ENCODE measurements at regions not wholly inside any gene's neighbourhood (a gene's known extent, or its start where the extent isn't known, plus 50 kb on each side); places are given as distances from the start of the nearest gene placed in this dataset.

DNA sequence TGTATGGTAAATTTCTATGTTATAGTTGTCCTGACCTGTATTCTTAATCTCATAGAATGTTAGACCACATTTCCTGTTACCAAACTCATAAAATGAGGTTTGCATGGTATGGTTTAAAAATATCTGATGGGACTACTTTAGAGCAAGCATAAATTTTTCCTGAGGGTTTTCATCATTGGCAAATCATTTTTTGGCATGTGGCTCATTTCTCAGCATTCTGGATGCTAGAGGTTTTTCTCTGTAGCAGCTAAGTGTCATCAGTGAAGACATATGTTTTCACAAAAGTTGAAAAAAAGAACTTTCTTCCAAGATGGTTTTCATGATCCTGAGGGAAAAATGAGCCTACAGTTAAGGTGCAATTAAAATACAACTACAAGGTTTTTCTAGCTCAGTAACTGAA, 503.5 kb upstream of the FAM47C start:
- intact Hi-C loops (cut with DNase I): no loop called here
- H3K36me3 ChIP-seq: no peaks in the 10 kb centered on the region
- H3K27me3 ChIP-seq: no peaks in the 10 kb centered on the region
- no peaks in the 10 kb centered on the region for H3K9me3 ChIP-seq
- no peaks in the 10 kb centered on the region for H3K4me1 ChIP-seq
- no peak overlapping the region for H3K27ac ChIP-seq
- no peak for DNase-seq
- no peak overlapping the region for H3K4me3 ChIP-seq
- TF ChIP-seq, protein P1, sequence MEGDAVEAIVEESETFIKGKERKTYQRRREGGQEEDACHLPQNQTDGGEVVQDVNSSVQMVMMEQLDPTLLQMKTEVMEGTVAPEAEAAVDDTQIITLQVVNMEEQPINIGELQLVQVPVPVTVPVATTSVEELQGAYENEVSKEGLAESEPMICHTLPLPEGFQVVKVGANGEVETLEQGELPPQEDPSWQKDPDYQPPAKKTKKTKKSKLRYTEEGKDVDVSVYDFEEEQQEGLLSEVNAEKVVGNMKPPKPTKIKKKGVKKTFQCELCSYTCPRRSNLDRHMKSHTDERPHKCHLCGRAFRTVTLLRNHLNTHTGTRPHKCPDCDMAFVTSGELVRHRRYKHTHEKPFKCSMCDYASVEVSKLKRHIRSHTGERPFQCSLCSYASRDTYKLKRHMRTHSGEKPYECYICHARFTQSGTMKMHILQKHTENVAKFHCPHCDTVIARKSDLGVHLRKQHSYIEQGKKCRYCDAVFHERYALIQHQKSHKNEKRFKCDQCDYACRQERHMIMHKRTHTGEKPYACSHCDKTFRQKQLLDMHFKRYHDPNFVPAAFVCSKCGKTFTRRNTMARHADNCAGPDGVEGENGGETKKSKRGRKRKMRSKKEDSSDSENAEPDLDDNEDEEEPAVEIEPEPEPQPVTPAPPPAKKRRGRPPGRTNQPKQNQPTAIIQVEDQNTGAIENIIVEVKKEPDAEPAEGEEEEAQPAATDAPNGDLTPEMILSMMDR (IDR thresholded peaks at IDR 0.05): no peak
- no peak for TF ChIP-seq POLR2A (IDR thresholded peaks at IDR 0.05)

DNA sequence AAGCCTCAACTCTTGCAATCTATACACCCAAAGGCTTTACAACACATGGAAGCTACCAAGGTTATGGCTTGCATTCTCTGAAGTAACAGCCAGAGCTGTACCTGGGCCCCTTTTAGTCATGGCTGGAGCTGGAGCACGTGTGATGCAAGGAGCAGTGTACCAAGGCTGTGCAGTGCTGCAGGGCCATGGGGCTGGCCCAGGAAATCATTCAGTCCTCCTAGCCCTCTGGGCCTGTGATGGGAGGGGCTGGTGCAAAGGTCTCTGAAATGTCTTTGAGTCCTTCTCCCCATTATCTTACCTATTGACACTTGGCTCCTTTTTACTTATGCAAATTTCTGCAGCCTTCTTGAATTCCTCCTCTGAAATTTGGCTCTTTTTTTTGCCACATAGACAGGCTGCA, 500.1 kb upstream of the FAM47C start:
- no peak overlapping the region for H3K4me3 ChIP-seq
- DNase-seq: no peak
- no peak overlapping the region for H3K27ac ChIP-seq
- H3K36me3 ChIP-seq: no peaks in the 10 kb centered on the region
- TF ChIP-seq POLR2A (IDR thresholded peaks at IDR 0.05): no peak
- TF ChIP-seq, protein P1 (IDR thresholded peaks at IDR 0.05): no peak
- 18% methylated on average over 1 of the region's 1 CpG; no CpG with 5 or more reads in 1 of the 2 donors for WGBS, 2 donors
- H3K9me3 ChIP-seq: no peaks in the 10 kb centered on the region
- H3K4me1 ChIP-seq: no peaks in the 10 kb centered on the region
- no peaks in the 10 kb centered on the region for H3K27me3 ChIP-seq
- intact Hi-C loops (cut with DNase I): no loop called here

DNA sequence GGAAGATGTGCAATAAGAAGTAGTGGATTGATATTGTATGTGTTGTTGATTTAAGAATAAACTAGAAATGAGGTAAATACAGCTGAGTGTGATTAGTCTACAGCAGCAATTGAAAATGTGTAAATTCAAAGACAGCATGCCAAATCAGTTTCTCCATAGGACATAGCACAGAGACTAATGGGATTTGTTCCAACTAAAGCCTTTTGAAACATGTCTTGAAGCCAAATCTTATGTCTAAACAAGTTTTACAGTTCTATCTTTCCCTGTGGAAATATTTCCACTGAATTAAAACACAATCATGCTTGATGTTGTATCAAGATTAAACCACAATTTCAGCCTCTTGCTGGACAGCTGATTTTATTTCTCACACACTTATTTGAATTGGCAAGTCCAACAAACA, 497.4 kb upstream of the FAM47C start:
- Histone ChIP-seq H3K4me1 (no peaks in the 10 kb centered on the region), H3K9me3 (peaks cover 0 to 9% (median 0%) of the 10 kb centered on the region in 3 donors), H3K4me3 (no peak overlapping the region), H3K36me3 (no peaks in the 10 kb centered on the region), H3K27me3 (no peaks in the 10 kb centered on the region), H3K27ac (no peak overlapping the region)
- no peak for TF ChIP-seq POLR2A (IDR thresholded peaks at IDR 0.05)
- TF ChIP-seq, protein P1 (IDR thresholded peaks at IDR 0.05): no peak
- DNase-seq: no peak
- intact Hi-C loops (cut with DNase I): no loop called here

DNA sequence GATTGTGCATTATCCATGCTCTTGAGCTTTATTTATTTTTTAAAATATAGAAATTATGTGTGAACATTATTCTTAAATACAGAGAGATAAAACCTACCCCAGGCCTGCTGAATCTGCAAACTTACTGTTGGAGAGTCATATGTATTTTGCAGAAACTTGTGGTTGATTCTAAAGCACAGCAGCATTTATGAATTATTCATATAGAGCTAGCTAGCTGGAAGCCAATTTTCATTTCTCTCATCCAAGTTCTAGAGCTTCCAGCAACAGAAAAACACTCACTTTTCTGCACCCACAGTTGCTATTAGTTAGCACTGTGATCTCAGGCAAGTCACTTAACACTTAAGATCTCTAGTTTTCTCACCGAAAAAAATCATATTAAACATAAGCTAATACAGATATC, 479.5 kb upstream of the FAM47C start:
- no peak for DNase-seq
- TF ChIP-seq, protein P1 (IDR thresholded peaks at IDR 0.05): no peak
- TF ChIP-seq POLR2A (IDR thresholded peaks at IDR 0.05): no peak

DNA sequence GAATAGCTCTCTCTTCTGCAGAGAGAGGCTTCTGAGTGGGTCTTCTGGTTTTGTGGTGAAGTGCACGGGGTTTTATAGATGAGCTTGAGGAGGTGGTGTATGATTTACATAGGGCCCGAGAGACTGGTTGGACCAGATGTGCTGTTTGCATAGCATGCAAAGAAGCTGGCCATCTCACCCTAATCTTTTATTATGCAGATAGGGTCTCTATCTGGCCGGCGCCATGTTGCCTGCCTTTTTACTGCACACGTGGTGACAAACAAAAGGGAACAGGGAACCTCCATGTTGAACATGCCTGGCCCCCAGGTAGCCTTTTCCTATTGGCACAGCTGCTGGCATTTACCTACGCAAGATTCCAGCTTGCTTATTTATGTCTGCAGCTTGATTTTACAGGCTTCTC, 473.3 kb upstream of the FAM47C start:
- H3K4me3 ChIP-seq: no peak overlapping the region
- H3K27ac ChIP-seq: no peak overlapping the region
- H3K9me3 ChIP-seq: no peaks in the 10 kb centered on the region
- no peaks in the 10 kb centered on the region for H3K4me1 ChIP-seq
- H3K27me3 ChIP-seq: no peaks in the 10 kb centered on the region
- no peak for DNase-seq
- TF ChIP-seq POLR2A (IDR thresholded peaks at IDR 0.05): no peak
- TF ChIP-seq, protein P1 (IDR thresholded peaks at IDR 0.05): no peak
- intact Hi-C loops (cut with DNase I): no loop called here
- 45 to 51% methylated on average over 5 to 6 of the region's 6 CpGs for WGBS, 2 donors
- no peaks in the 10 kb centered on the region for H3K36me3 ChIP-seq

More for the DNA sequence above, 479.5 kb upstream of the FAM47C start:
- no peaks in the 10 kb centered on the region for H3K27me3 ChIP-seq
- no peaks in the 10 kb centered on the region for H3K4me1 ChIP-seq
- intact Hi-C loops (cut with DNase I): no loop called here
- WGBS, 2 donors: 75 to 80% methylated on average over 1 of the region's 1 CpG
- no peaks in the 10 kb centered on the region for H3K36me3 ChIP-seq
- no peak overlapping the region for H3K4me3 ChIP-seq
- H3K9me3 ChIP-seq: no peaks in the 10 kb centered on the region
- H3K27ac ChIP-seq: no peak overlapping the region
